ENCODE measurements at regions not wholly inside any gene's neighbourhood (a gene's known extent, or its start where the extent isn't known, plus 50 kb on each side); places are given as distances from the start of the nearest gene placed in this dataset.

DNA sequence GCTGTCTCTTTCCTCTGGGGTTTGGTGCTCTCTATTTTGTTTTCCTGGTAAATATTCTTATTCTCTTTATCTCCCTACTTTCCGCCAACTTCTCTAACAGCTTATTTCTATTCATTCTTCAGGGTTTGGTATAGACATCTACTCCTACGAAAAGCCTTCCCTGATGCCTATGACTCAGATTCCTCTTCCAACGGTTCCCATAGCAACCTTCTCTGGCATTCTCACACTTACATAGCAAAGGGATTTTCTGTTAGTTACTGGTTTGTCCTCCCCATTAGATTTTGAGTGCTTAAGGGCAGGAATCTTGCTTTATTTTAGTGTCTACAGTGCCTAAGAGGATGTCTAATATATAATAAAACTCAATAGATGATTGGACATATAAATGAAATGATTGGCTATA lies 407.6 kb upstream of the DEPDC1 start:
- Histone ChIP-seq H3K4me2 (no peak overlapping the region), H4K20me1 (ENCODE audit: insufficient read depth) (no peaks in the 10 kb centered on the region), H3K27me3 (ENCODE audit: insufficient read depth) (no peaks in the 10 kb centered on the region), H3K9me3 (no peaks in the 10 kb centered on the region), H3K36me3 (replicated peaks in 1 of 2; ENCODE audit: control insufficient read depth in 1 of 2, insufficient read depth in 2 of 2, low read length in 1 of 2) (no peaks in the 10 kb centered on the region), H2AFZ (ENCODE audit: low read depth) (no peak overlapping the region), H3K9ac (no peak overlapping the region), H3K4me1 (ENCODE audit: control insufficient read depth in 1 of 2, insufficient read depth in 2 of 2, low read depth in 1 of 2, low read length in 1 of 2) (no peaks in the 10 kb centered on the region), H3K79me2 (ENCODE audit: insufficient read depth) (no peaks in the 10 kb centered on the region), H3K9me2 (no peaks in the 10 kb centered on the region), H3F3A (replicated peaks; ENCODE audit: insufficient read depth) (no peaks in the 10 kb centered on the region), H3K4me3 (ENCODE audit: low read depth in 2 of 2, low read length in 1 of 2) (no peak overlapping the region), H3K27ac (ENCODE audit: low read depth in 2 of 2, low read length in 1 of 2) (no peak overlapping the region)
- DNase-seq, result no peak
- no peak for TF ChIP-seq NRF1 (IDR thresholded peaks at IDR 0.05; ENCODE audit: low read depth, low read length)
- no peak for TF ChIP-seq POLR2AphosphoS5 (IDR thresholded peaks at IDR 0.05; ENCODE audit: low read depth, low read length)
- no peak for TF ChIP-seq MEF2A (IDR thresholded peaks at IDR 0.05; ENCODE audit: borderline replicate concordance, low read depth)
- TF ChIP-seq SMC3 (IDR thresholded peaks at IDR 0.05; ENCODE audit: low read depth, low read length), result no peak
- TF ChIP-seq YY1 (IDR thresholded peaks at IDR 0.05; ENCODE audit: low read depth), result no peak
- TF ChIP-seq TEAD4 (IDR thresholded peaks at IDR 0.05; ENCODE audit: borderline replicate concordance, insufficient read depth), result no peak
- TF ChIP-seq TAF1 (IDR thresholded peaks at IDR 0.05; ENCODE audit: borderline replicate concordance, low read depth, low read length), result no peak
- TF ChIP-seq CHD2 (IDR thresholded peaks at IDR 0.05; ENCODE audit: low read length, partially characterized antibody), result no peak
- TF ChIP-seq FOXM1 (IDR thresholded peaks at IDR 0.05; ENCODE audit: low read depth), result no peak
- TF ChIP-seq RCOR1 (IDR thresholded peaks at IDR 0.05; ENCODE audit: low read length), result no peak
- no peak for TF ChIP-seq EZH2phosphoT487 (IDR thresholded peaks at IDR 0.05; ENCODE audit: borderline replicate concordance, low read depth)
- no peak for TF ChIP-seq RXRA (IDR thresholded peaks at IDR 0.05; ENCODE audit: borderline replicate concordance, low read depth)
- TF ChIP-seq ZBTB33 (IDR thresholded peaks at IDR 0.05; ENCODE audit: borderline replicate concordance, low read depth), result no peak
- no peak for TF ChIP-seq NFIC (IDR thresholded peaks at IDR 0.05; ENCODE audit: borderline replicate concordance)
- TF ChIP-seq SIN3A (IDR thresholded peaks at IDR 0.05; ENCODE audit: borderline replicate concordance, low read depth, low read length), result no peak
- TF ChIP-seq, protein P1, sequence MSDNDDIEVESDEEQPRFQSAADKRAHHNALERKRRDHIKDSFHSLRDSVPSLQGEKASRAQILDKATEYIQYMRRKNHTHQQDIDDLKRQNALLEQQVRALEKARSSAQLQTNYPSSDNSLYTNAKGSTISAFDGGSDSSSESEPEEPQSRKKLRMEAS (IDR thresholded peaks at IDR 0.05; ENCODE audit: low read depth), result no peak
- TF ChIP-seq, protein P2, sequence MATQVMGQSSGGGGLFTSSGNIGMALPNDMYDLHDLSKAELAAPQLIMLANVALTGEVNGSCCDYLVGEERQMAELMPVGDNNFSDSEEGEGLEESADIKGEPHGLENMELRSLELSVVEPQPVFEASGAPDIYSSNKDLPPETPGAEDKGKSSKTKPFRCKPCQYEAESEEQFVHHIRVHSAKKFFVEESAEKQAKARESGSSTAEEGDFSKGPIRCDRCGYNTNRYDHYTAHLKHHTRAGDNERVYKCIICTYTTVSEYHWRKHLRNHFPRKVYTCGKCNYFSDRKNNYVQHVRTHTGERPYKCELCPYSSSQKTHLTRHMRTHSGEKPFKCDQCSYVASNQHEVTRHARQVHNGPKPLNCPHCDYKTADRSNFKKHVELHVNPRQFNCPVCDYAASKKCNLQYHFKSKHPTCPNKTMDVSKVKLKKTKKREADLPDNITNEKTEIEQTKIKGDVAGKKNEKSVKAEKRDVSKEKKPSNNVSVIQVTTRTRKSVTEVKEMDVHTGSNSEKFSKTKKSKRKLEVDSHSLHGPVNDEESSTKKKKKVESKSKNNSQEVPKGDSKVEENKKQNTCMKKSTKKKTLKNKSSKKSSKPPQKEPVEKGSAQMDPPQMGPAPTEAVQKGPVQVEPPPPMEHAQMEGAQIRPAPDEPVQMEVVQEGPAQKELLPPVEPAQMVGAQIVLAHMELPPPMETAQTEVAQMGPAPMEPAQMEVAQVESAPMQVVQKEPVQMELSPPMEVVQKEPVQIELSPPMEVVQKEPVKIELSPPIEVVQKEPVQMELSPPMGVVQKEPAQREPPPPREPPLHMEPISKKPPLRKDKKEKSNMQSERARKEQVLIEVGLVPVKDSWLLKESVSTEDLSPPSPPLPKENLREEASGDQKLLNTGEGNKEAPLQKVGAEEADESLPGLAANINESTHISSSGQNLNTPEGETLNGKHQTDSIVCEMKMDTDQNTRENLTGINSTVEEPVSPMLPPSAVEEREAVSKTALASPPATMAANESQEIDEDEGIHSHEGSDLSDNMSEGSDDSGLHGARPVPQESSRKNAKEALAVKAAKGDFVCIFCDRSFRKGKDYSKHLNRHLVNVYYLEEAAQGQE (IDR thresholded peaks at IDR 0.05; ENCODE audit: low read depth, low read length), result no peak
- TF ChIP-seq, protein P3, sequence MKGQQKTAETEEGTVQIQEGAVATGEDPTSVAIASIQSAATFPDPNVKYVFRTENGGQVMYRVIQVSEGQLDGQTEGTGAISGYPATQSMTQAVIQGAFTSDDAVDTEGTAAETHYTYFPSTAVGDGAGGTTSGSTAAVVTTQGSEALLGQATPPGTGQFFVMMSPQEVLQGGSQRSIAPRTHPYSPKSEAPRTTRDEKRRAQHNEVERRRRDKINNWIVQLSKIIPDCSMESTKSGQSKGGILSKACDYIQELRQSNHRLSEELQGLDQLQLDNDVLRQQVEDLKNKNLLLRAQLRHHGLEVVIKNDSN (IDR thresholded peaks at IDR 0.05; ENCODE audit: borderline replicate concordance, low read depth), result no peak
- ChIA-PET CTCF (no interaction called here), POLR2A (no interaction called here)
- 47% methylated on average over 3 of the region's 3 CpGs for WGBS (ENCODE audit: low lambda C conversion rate)

Data from SK-N-SH (cell line).